Endothelial cell of umbilical vein (primary cell): ENCODE measurements at regions not wholly inside any gene's neighbourhood (a gene's known extent, or its start where the extent isn't known, plus 50 kb on each side); places are given as distances from the start of the nearest gene placed in this dataset.

Experiments
- BruUV-seq: library from RNA; stranded (reverse); fragments of 400-500 nt; replicated peaks from 2 replicates; lab custom pipeline; 2021; lab: Mats Ljungman, UMichigan
- CTCF ChIA-PET: fragments of 300-600, 350-600 bp; sonication (Branson Sonifier 250); formaldehyde crosslinking; loops from one replicate; lab custom pipeline; 2021; ENCODE audit warnings: antibody characterized with exemption, inconsistent platforms; lab: Charles Lee
- POLR2A ChIA-PET: fragments of 300-600, 350-600 bp; sonication (Branson Sonifier 250); formaldehyde crosslinking; loops from one replicate; lab custom pipeline; 2021; ENCODE audit warnings: antibody characterized with exemption, inconsistent platforms; lab: Charles Lee
- DNase-seq: peaks from one replicate; pipeline ENCODE4 v3.0.0-alpha.2; 2011; ENCODE audit warnings: low read depth, low spot score
- FAIRE-seq: peaks from 2 replicates; lab custom pipeline; 2011; peaks lifted over from hg19 to GRCh38; lab: Jason Lieb, UNC
- H2AFZ ChIP-seq: 2 replicates; pipeline ENCODE4 v1.6.0; 2012; ENCODE audit warnings: low read depth, low read length, control low read depth, inconsistent platforms
- H3K27ac ChIP-seq: 2 replicates; pipeline ENCODE4 v1.5.1; 2011; ENCODE audit warnings: low read depth, mild to moderate bottlenecking, control low read depth, low read length, moderate library complexity; ENCODE audit not compliant: insufficient read depth
- H3K27me3 ChIP-seq, 2 experiments: 2 replicates each; pipeline versions ENCODE4 v1.6.0 to v1.6.1; 2011; ENCODE audit warnings: low read length in 2 of 2, mixed read lengths in 1 of 2; ENCODE audit not compliant: control insufficient read depth in 2 of 2, insufficient read depth in 2 of 2
- H3K36me3 ChIP-seq, 2 experiments: 2 replicates in 1 of 2; 3 replicates in 1 of 2; pipeline ENCODE4 v1.5.1; 2011; ENCODE audit warnings: low read length in 2 of 2, mild to moderate bottlenecking in 1 of 2, moderate library complexity in 1 of 2; ENCODE audit not compliant: control insufficient read depth in 2 of 2, insufficient read depth in 2 of 2; ENCODE audit errors: extremely low read depth in 1 of 2
- H3K4me1 ChIP-seq: 3 replicates; pipeline ENCODE4 v1.5.1; 2011; ENCODE audit warnings: mild to moderate bottlenecking, low read length; ENCODE audit not compliant: control insufficient read depth, insufficient read depth; ENCODE audit errors: extremely low read depth
- H3K4me2 ChIP-seq: 2 replicates; pipeline ENCODE4 v1.6.1; 2011; ENCODE audit warnings: low read length, control low read depth, mixed read lengths; ENCODE audit not compliant: insufficient read depth
- H3K4me3 ChIP-seq, 3 experiments: fragments of 200-600 bp in 1 of 3; sonication (generic), shearing (Covaris generic) in 1 of 3; replicated peaks in 1 of 3; 2 replicates each; pipeline ENCODE4 v1.5.1; 2011 to 2016; ENCODE audit warnings: control low read depth in 3 of 3, low read length in 3 of 3, mild to moderate bottlenecking in 2 of 3, inconsistent platforms in 1 of 3, low read depth in 1 of 3, moderate library complexity in 1 of 3; ENCODE audit not compliant: insufficient read depth in 1 of 3
- H3K79me2 ChIP-seq: 2 replicates; pipeline ENCODE4 v1.6.0; 2012; ENCODE audit warnings: low read length, inconsistent platforms; ENCODE audit not compliant: control insufficient read depth, insufficient read depth
- H3K9ac ChIP-seq: replicated peaks from 2 replicates; pipeline ENCODE3; 2011; ENCODE audit warnings: low read length, control low read depth; ENCODE audit not compliant: insufficient read depth; ENCODE audit errors: extremely low read depth
- H3K9me1 ChIP-seq: replicated peaks from 3 replicates; pipeline ENCODE4 v1.6.0; 2011; ENCODE audit warnings: mild to moderate bottlenecking, low read length; ENCODE audit not compliant: control insufficient read depth, insufficient read depth; ENCODE audit errors: extremely low read depth
- H3K9me3 ChIP-seq: replicated peaks from 2 replicates; pipeline ENCODE4 v1.5.1; 2012; ENCODE audit warnings: low read length, inconsistent platforms; ENCODE audit not compliant: control insufficient read depth, insufficient read depth
- H4K20me1 ChIP-seq: replicated peaks from 2 replicates; pipeline ENCODE3; 2011; ENCODE audit warnings: mild to moderate bottlenecking, low read length; ENCODE audit not compliant: control insufficient read depth, insufficient read depth; ENCODE audit errors: extremely low read depth
- CTCF ChIP-seq, 2 donors: IDR thresholded peaks; 1 replicate in 1 of 2; 2 replicates in 1 of 2; pipeline ENCODE4 v1.5.1; 2011; ENCODE audit warnings: low read length in 2 of 2, mild to moderate bottlenecking in 2 of 2, moderate library complexity in 2 of 2, control low read depth in 1 of 2, inconsistent platforms in 1 of 2, low read depth in 1 of 2; ENCODE audit not compliant: insufficient read depth in 1 of 2; ENCODE audit errors: extremely low read depth in 1 of 2
- EZH2 ChIP-seq: IDR thresholded peaks from 2 replicates; pipeline ENCODE4 v1.6.1; 2012; ENCODE audit warnings: borderline replicate concordance, low read depth, mild to moderate bottlenecking, moderate library complexity, low read length, inconsistent platforms; ENCODE audit not compliant: severe bottlenecking
- FOS ChIP-seq: IDR thresholded peaks from 2 replicates; pipeline ENCODE4 v1.6.1; 2011; ENCODE audit warnings: mild to moderate bottlenecking, low read length, moderate library complexity, borderline replicate concordance; ENCODE audit not compliant: insufficient read depth
- GATA2 ChIP-seq: IDR thresholded peaks from 2 replicates; pipeline ENCODE4 v1.7.0; 2011; ENCODE audit warnings: low read depth, mild to moderate bottlenecking, moderate library complexity, mixed read lengths, low read length; ENCODE audit not compliant: insufficient read length, insufficient read depth
- JUN ChIP-seq: IDR thresholded peaks from 2 replicates; pipeline ENCODE4 v1.6.1; 2011; ENCODE audit warnings: borderline replicate concordance, low read depth; ENCODE audit not compliant: insufficient read length, insufficient read depth
- MAX ChIP-seq: IDR thresholded peaks from 2 replicates; pipeline ENCODE4 v1.6.1; 2011; ENCODE audit not compliant: insufficient read depth, insufficient read length
- MYC ChIP-seq: IDR thresholded peaks from one replicate; pipeline ENCODE4 v1.6.1; 2011; ENCODE audit warnings: mild to moderate bottlenecking, low read depth, low read length
- POLR2A ChIP-seq: IDR thresholded peaks from 2 replicates; pipeline ENCODE4 v1.6.1; 2012; ENCODE audit warnings: low read depth, mild to moderate bottlenecking, control low read depth, low read length
- POLR2AphosphoS5 ChIP-seq: IDR thresholded peaks from 2 replicates; pipeline ENCODE4 v1.6.1; 2012; ENCODE audit warnings: low read depth, mild to moderate bottlenecking, control low read depth, low read length, moderate library complexity; ENCODE audit not compliant: insufficient read depth
- dilution Hi-C: fragments of 300-500 bp; cut with MboI; formaldehyde crosslinking; loops from one replicate; pipeline ENCODE4 v1.15.0; 2019; ENCODE audit warnings: low sequenced_read_pairs; ENCODE audit not compliant: extremely low pct_ligation_motif_present
- intact Hi-C: fragments of 100-400 bp; cut with micrococcal nuclease; formaldehyde crosslinking; loops from one replicate; pipeline ENCODE4 v1.10.0; 2022

- ChIA-PET CTCF (no interaction called here), POLR2A (no interaction called here)
- no peak for TF ChIP-seq MYC
- no peak for TF ChIP-seq GATA2
- no peak for TF ChIP-seq POLR2A
- no peak for TF ChIP-seq FOS
- TF ChIP-seq POLR2AphosphoS5 = no peak
- TF ChIP-seq CTCF (IDR thresholded peaks at IDR 0.05; ENCODE audit: extremely low read depth in 1 of 2, insufficient read depth in 1 of 2, low read depth in 1 of 2, low read length in 2 of 2) = no peak
- no peak for TF ChIP-seq JUN
- no peak for TF ChIP-seq EZH2
- no peak for TF ChIP-seq MAX
- no peaks in the 10 kb centered on the region for H3K9me1 ChIP-seq
- H3K27ac ChIP-seq = no peak overlapping the region
- peaks cover 8% of the 10 kb centered on the region for H3K9me3 ChIP-seq
- H3K4me2 ChIP-seq = no peak overlapping the region
- FAIRE-seq (no peak), DNase-seq (no peak)
- no peak overlapping the region for H2AFZ ChIP-seq
- H3K36me3 ChIP-seq = no peaks in the 10 kb centered on the region
- H3K27me3 ChIP-seq = no peaks in the 10 kb centered on the region
- intact Hi-C loops = no loop called here
- H3K79me2 ChIP-seq = no peaks in the 10 kb centered on the region
- no peaks in the 10 kb centered on the region for H4K20me1 ChIP-seq
- H3K4me1 ChIP-seq = no peaks in the 10 kb centered on the region
- no peak overlapping the region for H3K4me3 ChIP-seq
- dilution Hi-C loops = no loop called here
- no peak overlapping the region for H3K9ac ChIP-seq
- BruUV-seq = no TSS peak
These were observed 390.3 kb downstream of the GABRB3 start for GRCh38 chr15:26382444-26383072.
